ENCODE measurements at regions not wholly inside any gene's neighbourhood (a gene's known extent, or its start where the extent isn't known, plus 50 kb on each side); places are given as distances from the start of the nearest gene placed in this dataset.

- 56 to 62% methylated on average over 8 of the region's 8 CpGs for WGBS, 2 donors
- no peak for DNase-seq
- H3K4me1 ChIP-seq = no peaks in the 10 kb centered on the region
- no peaks in the 10 kb centered on the region for H3K36me3 ChIP-seq
- intact Hi-C loops (cut with DNase I) = no loop called here
- no peaks in the 10 kb centered on the region for H3K9me3 ChIP-seq
- H3K27me3 ChIP-seq = no peaks in the 10 kb centered on the region
- no peak overlapping the region for H3K4me3 ChIP-seq (replicated peaks in 1 of 3)
- TF ChIP-seq POLR2A (IDR thresholded peaks at IDR 0.05) = no peak
- TF ChIP-seq, protein P1, sequence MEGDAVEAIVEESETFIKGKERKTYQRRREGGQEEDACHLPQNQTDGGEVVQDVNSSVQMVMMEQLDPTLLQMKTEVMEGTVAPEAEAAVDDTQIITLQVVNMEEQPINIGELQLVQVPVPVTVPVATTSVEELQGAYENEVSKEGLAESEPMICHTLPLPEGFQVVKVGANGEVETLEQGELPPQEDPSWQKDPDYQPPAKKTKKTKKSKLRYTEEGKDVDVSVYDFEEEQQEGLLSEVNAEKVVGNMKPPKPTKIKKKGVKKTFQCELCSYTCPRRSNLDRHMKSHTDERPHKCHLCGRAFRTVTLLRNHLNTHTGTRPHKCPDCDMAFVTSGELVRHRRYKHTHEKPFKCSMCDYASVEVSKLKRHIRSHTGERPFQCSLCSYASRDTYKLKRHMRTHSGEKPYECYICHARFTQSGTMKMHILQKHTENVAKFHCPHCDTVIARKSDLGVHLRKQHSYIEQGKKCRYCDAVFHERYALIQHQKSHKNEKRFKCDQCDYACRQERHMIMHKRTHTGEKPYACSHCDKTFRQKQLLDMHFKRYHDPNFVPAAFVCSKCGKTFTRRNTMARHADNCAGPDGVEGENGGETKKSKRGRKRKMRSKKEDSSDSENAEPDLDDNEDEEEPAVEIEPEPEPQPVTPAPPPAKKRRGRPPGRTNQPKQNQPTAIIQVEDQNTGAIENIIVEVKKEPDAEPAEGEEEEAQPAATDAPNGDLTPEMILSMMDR (IDR thresholded peaks at IDR 0.05) = no peak
- peak overlapping the region; percentile 39 to 57 (median 54) for H3K27ac ChIP-seq
These were observed 186.6 kb upstream of the CELF2 start for GRCh38 chr10:10831085-10831484.

GRCh38 chr10:10833955-10834354 lies 183.7 kb upstream of the CELF2 start:
- H3K27ac ChIP-seq = no peak overlapping the region
- H3K4me3 ChIP-seq (replicated peaks in 1 of 3) = no peak overlapping the region
- H3K9me3 ChIP-seq = peaks cover under 1% of the 10 kb centered on the region
- intact Hi-C loops (cut with DNase I) = no loop called here
- TF ChIP-seq POLR2A (IDR thresholded peaks at IDR 0.05) = no peak
- H3K4me1 ChIP-seq = no peaks in the 10 kb centered on the region
- no peaks in the 10 kb centered on the region for H3K36me3 ChIP-seq
- 85 to 96% methylated on average over 6 of the region's 6 CpGs for WGBS, 2 donors
- no peak for DNase-seq
- no peaks in the 10 kb centered on the region for H3K27me3 ChIP-seq

DNA sequence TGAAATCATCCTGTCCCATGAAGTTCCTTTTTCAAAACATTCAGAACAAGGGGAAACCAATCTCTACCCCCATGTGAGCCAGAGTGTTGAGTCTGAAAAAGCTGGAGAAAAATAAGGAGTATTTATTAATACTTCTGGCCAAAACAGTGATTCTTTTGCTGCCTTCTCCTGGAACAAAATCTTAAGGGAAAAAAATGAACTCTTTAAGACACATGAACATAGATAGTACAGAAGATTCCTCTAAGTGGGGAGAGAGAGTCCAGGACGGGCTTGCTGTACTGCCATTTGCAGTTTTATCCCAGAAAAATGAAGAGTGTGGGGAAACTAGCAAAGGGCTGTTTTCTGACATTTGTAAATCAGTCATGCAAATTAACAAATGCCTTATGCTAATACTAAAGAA lies 173.4 kb upstream of the CELF2 start:
- 20 to 86% methylated on average over 1 of the region's 1 CpG for WGBS, 2 donors
- H3K9me3 ChIP-seq = no peaks in the 10 kb centered on the region
- no peak overlapping the region for H3K27ac ChIP-seq
- TF ChIP-seq, protein P1 (IDR thresholded peaks at IDR 0.05) = no peak
- TF ChIP-seq POLR2A (IDR thresholded peaks at IDR 0.05) = no peak
- no peaks in the 10 kb centered on the region for H3K36me3 ChIP-seq
- intact Hi-C loops (cut with DNase I) = no loop called here
- H3K4me3 ChIP-seq (replicated peaks in 1 of 3) = no peak overlapping the region
- no peak for DNase-seq
- H3K27me3 ChIP-seq = no peaks in the 10 kb centered on the region
- no peaks in the 10 kb centered on the region for H3K4me1 ChIP-seq

GRCh38 chr10:10845185-10845584 lies 172.5 kb upstream of the CELF2 start:
- no peaks in the 10 kb centered on the region for H3K36me3 ChIP-seq
- intact Hi-C loops (cut with DNase I) = no loop called here
- TF ChIP-seq POLR2A (IDR thresholded peaks at IDR 0.05) = no peak
- TF ChIP-seq, protein P1 (IDR thresholded peaks at IDR 0.05) = no peak
- no peaks in the 10 kb centered on the region for H3K4me1 ChIP-seq
- no peak overlapping the region for H3K4me3 ChIP-seq (replicated peaks in 1 of 3)
- no peak overlapping the region for H3K27ac ChIP-seq
- H3K27me3 ChIP-seq = no peaks in the 10 kb centered on the region
- no peaks in the 10 kb centered on the region for H3K9me3 ChIP-seq
- 47 to 62% methylated on average over 2 of the region's 2 CpGs for WGBS, 2 donors
- no peak for DNase-seq

DNA sequence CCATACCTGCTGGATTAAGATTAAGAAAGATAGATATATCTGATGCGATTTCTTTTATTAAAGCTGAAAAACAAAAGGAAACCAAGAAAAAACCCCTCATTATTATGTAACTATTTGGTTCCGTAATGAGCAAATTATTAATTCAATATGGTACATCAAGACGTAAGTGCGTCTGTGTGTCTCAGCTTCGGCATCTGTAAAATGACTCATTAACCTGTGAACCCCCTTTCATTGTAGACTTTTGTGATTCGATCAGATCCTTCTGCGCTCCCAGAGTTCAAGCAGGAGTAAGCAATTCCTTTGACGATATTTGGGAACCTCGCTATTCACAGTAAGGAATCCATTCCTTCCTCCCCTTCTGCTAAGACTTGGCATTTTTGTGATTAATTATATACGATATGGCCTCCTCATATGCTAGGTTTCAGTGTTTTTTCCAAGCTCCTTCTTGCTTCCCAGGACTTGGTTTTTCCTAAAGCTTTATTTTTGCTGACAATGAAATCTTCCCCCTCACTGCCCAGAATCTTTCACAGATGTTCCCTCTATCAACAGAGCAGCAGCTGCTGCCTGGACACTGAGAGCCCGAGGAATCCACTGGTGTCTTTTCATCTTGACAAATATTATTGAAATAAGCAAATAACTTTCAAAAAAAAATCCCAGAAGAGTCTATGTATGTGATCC lies 171.7 kb upstream of the CELF2 start:
- no peaks in the 10 kb centered on the region for H3K27me3 ChIP-seq
- WGBS, 2 donors = 89 to 93% methylated on average over 11 of the region's 11 CpGs
- H3K9me3 ChIP-seq = no peaks in the 10 kb centered on the region
- no peaks in the 10 kb centered on the region for H3K36me3 ChIP-seq
- TF ChIP-seq POLR2A (IDR thresholded peaks at IDR 0.05) = no peak
- TF ChIP-seq, protein P1 (IDR thresholded peaks at IDR 0.05) = no peak
- no peak for DNase-seq
- no peaks in the 10 kb centered on the region for H3K4me1 ChIP-seq
- intact Hi-C loops (cut with DNase I) = no loop called here
- no peak overlapping the region for H3K27ac ChIP-seq
- no peak overlapping the region for H3K4me3 ChIP-seq (replicated peaks in 1 of 3)

Measured in thyroid gland (tissue), 4 donors.